Fibroblast of villous mesenchyme (primary cell): ENCODE measurements at regions not wholly inside any gene's neighbourhood (a gene's known extent, or its start where the extent isn't known, plus 50 kb on each side); places are given as distances from the start of the nearest gene placed in this dataset.

Experiments used
- DNase-seq: peaks from one replicate; pipeline ENCODE4 v3.0.0-alpha.2; 2010; ENCODE audit warnings: low read depth
- H3K4me3 ChIP-seq: 2 replicates; pipeline ENCODE4 v1.5.1; 2011; ENCODE audit warnings: low read depth, mild to moderate bottlenecking, low read length
- TF ChIP-seq, protein P1 (sequence below): IDR thresholded peaks from 2 replicates; pipeline ENCODE4 v1.5.1; 2012; ENCODE audit warnings: low read depth, mild to moderate bottlenecking, low read length; ENCODE audit not compliant: insufficient read depth

DNA sequence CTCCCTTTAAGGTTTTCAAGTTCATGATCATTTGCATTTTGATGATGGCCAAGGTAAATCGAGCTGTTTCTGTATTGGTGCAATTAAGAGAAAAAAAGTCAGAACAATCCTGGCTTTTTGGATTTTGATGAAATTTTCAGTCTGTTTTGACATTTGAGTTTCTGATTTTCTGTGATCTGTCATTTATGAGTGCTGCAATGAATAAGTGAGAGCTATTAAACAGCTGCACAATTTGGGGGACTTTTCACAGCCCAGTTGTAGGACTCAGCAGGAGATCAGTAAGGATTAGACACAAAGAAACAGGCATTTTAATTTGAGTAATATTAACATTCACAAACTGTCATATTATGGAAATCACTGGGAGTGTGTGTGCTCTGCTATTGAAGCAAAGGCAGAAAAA lies 452.9 kb upstream of the CXADR start:
- no peak overlapping the region for H3K4me3 ChIP-seq
- TF ChIP-seq, protein P1, sequence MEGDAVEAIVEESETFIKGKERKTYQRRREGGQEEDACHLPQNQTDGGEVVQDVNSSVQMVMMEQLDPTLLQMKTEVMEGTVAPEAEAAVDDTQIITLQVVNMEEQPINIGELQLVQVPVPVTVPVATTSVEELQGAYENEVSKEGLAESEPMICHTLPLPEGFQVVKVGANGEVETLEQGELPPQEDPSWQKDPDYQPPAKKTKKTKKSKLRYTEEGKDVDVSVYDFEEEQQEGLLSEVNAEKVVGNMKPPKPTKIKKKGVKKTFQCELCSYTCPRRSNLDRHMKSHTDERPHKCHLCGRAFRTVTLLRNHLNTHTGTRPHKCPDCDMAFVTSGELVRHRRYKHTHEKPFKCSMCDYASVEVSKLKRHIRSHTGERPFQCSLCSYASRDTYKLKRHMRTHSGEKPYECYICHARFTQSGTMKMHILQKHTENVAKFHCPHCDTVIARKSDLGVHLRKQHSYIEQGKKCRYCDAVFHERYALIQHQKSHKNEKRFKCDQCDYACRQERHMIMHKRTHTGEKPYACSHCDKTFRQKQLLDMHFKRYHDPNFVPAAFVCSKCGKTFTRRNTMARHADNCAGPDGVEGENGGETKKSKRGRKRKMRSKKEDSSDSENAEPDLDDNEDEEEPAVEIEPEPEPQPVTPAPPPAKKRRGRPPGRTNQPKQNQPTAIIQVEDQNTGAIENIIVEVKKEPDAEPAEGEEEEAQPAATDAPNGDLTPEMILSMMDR, result no peak

DNA sequence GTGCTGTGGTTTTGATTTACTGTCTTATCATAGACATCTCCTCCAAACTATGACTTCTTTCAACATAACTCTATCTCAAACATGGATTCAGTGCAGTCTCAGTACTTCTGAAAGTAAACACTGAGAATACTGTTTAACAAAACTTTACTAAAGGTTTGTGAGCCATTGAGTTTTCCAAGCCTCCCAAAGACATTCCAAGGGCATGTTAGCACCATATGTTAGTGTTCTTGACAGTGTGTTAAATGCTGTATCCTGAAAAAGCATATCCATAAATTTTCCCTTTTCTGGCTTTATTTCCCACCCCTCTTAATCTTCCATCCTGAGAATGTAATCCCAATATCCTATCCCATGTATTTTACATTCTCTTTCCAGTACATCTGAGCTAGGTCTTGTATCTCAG lies 446.8 kb upstream of the CXADR start:
- peak; percentile 36 for DNase-seq
- no peak overlapping the region for H3K4me3 ChIP-seq
- TF ChIP-seq, protein P1, result no peak

More for the DNA sequence above, 452.9 kb upstream of the CXADR start:
- DNase-seq, result no peak

DNA sequence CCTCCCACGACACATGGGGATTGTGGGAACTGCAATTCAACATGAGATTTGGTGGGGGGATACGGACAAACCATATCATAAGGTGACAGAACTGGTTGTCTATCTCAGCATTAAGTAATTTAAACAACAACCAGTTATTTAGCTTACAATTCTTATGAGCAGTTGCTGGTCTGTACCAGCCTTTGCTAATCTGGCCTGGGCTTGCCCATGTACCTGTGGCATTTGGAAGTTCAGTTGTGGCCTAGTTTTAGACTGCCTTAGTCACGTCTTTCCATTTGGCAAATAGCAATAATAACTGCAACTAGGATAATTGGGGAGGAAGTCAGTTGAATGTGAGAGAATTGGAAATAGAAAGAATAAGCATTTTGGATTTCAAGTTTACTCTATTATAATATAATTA lies 441.8 kb upstream of the CXADR start:
- no peak overlapping the region for H3K4me3 ChIP-seq
- TF ChIP-seq, protein P1, result no peak
- DNase-seq, result no peak

DNA sequence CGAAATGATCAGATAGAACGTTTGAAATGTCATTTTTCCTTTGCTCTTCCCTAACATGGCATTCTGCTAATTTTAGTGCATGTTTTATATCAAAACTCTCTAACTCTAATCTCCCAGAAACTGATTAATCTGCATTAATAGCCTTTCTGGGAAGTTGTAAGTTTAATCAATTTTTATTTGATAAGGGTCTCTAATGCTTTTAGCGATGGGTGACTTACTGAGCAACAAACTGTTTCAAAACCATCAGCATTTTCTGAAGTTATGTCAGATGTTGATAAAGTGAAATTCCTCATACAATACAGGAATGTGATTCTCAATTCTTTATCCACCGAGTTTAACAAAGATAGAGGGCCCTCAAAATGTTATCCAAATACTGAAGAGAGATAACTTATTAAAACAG lies 431.6 kb upstream of the CXADR start:
- TF ChIP-seq, protein P1, result no peak
- H3K4me3 ChIP-seq, result no peak overlapping the region
- DNase-seq, result no peak

DNA sequence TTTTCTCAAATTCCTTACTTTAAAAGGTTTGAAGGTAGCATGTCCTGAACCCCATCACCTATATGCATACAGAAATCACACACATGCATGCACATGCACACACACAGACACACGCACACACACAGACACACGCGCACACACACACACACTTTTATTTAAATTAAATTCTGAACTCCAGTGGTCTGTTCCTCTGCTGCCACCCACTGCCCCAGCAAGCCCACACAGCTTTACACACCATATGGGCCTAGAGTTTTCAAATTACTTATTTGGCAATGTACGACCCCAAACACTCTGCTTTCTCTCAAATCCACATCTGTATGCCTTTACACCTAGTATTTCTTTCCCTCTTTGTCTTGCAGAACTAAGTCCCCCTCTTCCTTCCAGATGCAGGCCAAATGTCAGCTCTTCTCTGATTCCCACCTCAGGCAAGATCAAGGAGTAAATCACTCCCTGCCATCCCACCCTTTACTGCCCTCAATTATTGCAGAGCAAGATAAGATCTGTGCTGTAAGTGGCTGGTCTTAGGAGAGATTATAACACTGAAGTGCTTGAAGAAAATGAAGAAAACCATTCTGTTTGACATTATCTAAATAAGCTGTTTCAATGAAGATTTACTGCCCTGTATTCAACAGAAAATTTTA lies 429.9 kb upstream of the CXADR start:
- TF ChIP-seq, protein P1, result no peak
- DNase-seq, result no peak

DNA sequence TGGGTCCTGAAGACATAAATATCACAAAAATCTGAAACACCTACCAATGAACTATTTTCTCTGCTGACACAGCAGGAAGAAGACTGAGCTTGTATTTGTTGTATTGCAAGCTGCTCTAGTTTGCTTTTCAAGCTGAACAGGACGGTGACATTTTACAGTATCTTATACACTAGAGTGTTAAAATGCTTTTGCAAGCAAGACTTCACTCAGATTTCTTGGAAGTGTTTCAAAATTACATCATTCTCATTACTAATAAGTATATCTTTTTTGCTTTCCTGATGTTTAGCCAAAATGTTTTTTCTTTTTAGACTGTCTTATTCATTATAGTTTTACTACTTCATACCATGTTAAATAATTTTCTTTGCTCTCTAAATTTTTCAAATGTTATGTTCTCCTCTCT lies 427.1 kb upstream of the CXADR start:
- TF ChIP-seq, protein P1, result no peak
- DNase-seq, result no peak

More for the DNA sequence above, 429.9 kb upstream of the CXADR start:
- no peak overlapping the region for H3K4me3 ChIP-seq

DNA sequence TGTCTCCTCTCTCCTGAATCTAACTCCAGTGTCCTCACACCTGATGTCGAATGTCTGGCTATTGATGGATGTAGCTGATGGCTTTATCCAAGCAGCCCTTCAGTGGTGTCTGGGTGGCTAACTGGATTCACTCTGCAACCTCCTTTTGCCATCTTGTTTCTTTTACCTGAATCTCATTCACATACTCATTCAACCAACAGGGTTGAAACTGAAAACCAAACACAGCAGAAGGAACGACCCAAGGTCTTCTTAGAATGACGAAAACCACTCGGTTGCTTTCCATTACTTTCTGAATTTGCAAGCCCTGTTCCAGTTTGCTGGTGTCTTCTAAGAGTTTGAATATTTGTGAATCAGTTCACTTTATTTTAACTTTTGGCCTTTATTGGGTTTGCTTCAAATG lies 424.3 kb upstream of the CXADR start:
- TF ChIP-seq, protein P1, result no peak
- H3K4me3 ChIP-seq, result no peak overlapping the region
- DNase-seq, result no peak

More for the DNA sequence above, 427.1 kb upstream of the CXADR start:
- no peak overlapping the region for H3K4me3 ChIP-seq
